Astrocyte of the cerebellum (primary cell): ENCODE measurements at regions not wholly inside any gene's neighbourhood (a gene's known extent, or its start where the extent isn't known, plus 50 kb on each side); places are given as distances from the start of the nearest gene placed in this dataset.

Experiments
- DNase-seq: peaks from one replicate; pipeline ENCODE4 v3.0.0-alpha.2; 2011; ENCODE audit warnings: low read depth
- H3K4me3 ChIP-seq: 2 replicates; pipeline ENCODE4 v1.5.1; 2011; ENCODE audit warnings: mild to moderate bottlenecking, low read depth, low read length, moderate library complexity
- CTCF ChIP-seq: IDR thresholded peaks from 2 replicates; pipeline ENCODE4 v1.5.1; 2012; ENCODE audit warnings: low read length, low read depth, moderate library complexity, mild to moderate bottlenecking; ENCODE audit errors: missing control alignments
- in situ Hi-C: cut with HindIII; loops from 2 replicates; pipeline ENCODE4 v1.10.0; 2017; ENCODE audit warnings: low sequenced_read_pairs

- no peak for TF ChIP-seq CTCF
- no peak for DNase-seq
- in situ Hi-C loops: no loop called here
- H3K4me3 ChIP-seq: no peak overlapping the region
These were observed 125.0 kb upstream of the PJA1 start for GRCh38 chrX:69290292-69290691.

DNA sequence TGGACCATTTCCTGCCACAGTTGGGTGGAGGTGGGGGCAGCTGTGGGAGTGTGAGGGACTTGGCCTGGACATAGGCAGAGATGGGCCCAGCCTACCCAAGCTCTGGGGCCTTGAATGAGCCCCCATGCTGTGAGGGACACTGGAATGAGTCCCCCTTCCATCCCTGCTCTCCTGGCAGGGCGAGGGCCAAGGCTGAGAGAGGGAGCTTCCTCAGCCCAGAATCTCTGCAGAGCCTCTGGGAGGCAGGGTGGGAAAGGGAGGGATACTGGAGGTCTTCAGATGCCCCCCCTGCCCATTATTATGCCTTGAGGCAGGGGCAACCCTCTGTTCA, 124.5 kb upstream of the PJA1 start:
- no peak for DNase-seq
- in situ Hi-C loops: no loop called here
- H3K4me3 ChIP-seq: no peak overlapping the region
- TF ChIP-seq CTCF: no peak

GRCh38 chrX:69289046-69289792, 124.0 kb upstream of the PJA1 start:
- DNase-seq: no peak
- no peak overlapping the region for H3K4me3 ChIP-seq
- no peak for TF ChIP-seq CTCF
- in situ Hi-C loops: no loop called here

DNA sequence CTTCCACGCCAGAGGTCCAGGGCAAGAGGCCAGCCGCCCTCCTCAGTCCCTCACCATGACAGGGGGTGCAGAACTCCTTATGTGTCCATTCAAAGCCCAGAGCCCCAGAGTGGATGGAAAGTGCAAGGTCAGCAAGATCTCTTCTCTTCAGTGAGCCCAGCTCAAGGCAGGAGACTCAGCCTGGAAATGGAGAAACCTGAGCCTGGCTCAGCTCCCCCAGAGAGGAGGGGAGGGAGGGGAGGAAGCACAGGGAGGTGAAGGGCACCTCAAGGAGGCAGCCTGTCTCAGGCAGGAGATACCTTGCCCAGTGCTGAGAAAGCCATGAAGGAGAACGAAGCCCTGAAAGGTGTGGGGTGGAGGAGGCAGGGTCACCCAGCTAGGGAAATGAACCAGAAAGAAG, 121.8 kb upstream of the PJA1 start:
- in situ Hi-C loops: no loop called here
- H3K4me3 ChIP-seq: no peak overlapping the region
- TF ChIP-seq CTCF: no peak
- no peak for DNase-seq

DNA sequence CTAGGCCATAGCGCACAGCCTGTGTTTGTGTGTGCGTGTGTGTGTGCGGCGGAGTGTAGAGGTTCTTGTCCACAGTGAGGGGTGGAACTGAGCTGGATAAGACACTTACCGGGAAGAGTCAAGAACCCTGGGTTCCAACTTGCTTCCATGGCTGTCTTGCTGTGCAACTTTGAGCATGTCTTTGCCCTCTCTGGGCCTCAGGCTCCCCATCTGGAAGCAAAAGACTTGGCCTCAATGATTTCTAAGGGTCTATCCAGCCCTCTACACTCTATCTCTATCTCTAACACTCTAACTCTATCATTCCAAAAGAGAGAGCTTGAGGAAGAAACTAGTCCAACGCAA, 121.3 kb upstream of the PJA1 start:
- no peak for DNase-seq
- in situ Hi-C loops: no loop called here
- H3K4me3 ChIP-seq: no peak overlapping the region
- no peak for TF ChIP-seq CTCF

DNA sequence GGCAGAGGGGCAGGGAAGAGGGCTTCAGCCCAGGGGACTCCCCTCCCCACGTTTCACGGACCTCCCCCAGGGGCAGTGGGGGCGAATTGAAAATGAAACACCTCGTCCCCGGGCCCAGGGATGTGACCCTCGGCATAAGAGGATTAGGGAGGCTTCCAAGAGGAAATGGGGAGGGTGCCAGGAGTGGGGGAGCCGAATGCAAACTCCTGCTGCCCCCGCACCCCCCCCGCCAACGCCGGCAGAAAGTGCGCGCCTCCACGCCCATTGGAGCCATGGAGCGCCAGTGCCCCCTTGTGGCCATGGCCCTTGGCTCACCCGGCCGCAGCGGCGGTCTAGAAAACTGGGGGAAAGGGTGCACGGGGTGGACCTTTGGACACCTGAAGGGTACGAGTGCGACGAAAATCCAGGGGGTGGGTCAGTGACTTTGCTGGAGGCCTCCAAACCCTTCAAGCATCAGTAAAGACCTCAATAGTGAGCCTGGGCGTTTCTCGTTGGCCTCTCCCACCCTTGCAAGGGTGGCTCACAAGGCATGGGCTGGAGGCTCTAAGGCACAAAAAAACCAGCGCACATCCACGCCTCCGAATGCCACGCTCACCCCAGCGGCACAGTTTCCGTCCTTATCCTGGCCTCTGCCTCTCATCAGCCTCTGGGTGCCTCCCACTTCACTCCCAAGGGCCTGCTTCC, 120.8 kb upstream of the PJA1 start:
- no peak for DNase-seq
- in situ Hi-C loops: no loop called here
- TF ChIP-seq CTCF: peak; percentile 77
- H3K4me3 ChIP-seq: peak overlapping the region; percentile 39
